Fibroblast of mammary gland (primary cell): ENCODE measurements at regions not wholly inside any gene's neighbourhood (a gene's known extent, or its start where the extent isn't known, plus 50 kb on each side); places are given as distances from the start of the nearest gene placed in this dataset.
"Not testable (repeated sequence)": the region's sequence is repeated elsewhere in the genome, so short reads cannot be mapped to it uniquely, and the experiment has no call there.

ENCODE experiments used
- DNase-seq: peaks from one replicate; pipeline ENCODE4 v3.0.0-alpha.2; 2010; ENCODE audit warnings: low read depth
- H3K4me3 ChIP-seq: 2 replicates; pipeline ENCODE4 v1.5.1; 2011; ENCODE audit warnings: low read depth, mild to moderate bottlenecking, low read length, moderate library complexity; ENCODE audit not compliant: control insufficient read depth
- CTCF ChIP-seq: conservative IDR thresholded peaks from 2 replicates; pipeline ENCODE4 v1.5.1; 2011; ENCODE audit warnings: low read depth, low read length, inconsistent platforms; ENCODE audit not compliant: control insufficient read depth, insufficient read depth

- no peak overlapping the region for H3K4me3 ChIP-seq
- DNase-seq = no peak
- TF ChIP-seq CTCF = no peak
Measured at GRCh38 chr17:62156949-62157348, 91.9 kb upstream of the MED13 start.

DNA sequence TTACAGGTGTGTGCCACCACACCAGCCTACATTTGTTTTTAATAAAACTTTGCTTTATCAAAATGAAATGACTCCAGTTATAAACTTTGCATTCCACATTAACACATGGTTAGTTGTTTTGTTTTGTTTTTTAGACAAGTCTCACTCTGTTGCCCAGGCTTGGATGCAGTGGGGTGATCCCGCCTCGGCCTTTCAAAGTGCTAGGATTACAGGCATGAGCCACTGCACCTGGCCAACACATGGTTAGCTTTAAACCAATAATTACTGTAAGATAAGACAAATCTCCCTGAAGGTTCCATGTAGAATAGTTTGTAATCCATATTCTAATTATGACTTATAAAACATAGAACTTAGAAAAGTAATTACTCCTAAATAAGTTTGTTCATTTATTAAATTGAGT, 89.8 kb upstream of the MED13 start:
- H3K4me3 ChIP-seq = no peak overlapping the region
- DNase-seq = no peak
- TF ChIP-seq CTCF = no peak

GRCh38 chr17:62150471-62150870, 85.4 kb upstream of the MED13 start:
- DNase-seq = no peak
- TF ChIP-seq CTCF = no peak
- H3K4me3 ChIP-seq = no peak overlapping the region

DNA sequence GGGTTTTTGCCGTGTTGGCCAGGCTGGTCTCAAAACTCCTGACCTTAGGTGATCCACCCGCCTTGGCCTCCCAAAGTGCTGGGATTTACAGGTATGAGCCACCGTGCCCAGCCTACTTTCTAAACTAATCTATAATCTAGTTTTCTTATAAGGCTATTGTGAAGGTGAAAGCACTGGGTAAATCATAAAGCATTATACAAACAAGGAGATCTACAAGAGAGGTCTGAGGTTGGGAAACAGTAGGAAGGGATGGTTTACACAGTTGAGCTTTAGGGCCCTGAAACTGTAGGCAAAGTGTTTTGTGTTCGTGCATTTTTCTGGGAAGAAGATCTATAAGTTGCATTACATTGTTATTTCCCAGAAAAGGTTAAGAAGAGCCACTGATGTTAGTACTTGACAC, 84.9 kb upstream of the MED13 start:
- TF ChIP-seq CTCF = no peak
- DNase-seq = no peak
- H3K4me3 ChIP-seq = no peak overlapping the region

- DNase-seq = no peak
- H3K4me3 ChIP-seq = no peak overlapping the region
- TF ChIP-seq CTCF = no peak
Measured at GRCh38 chr17:62147284-62147683, 82.2 kb upstream of the MED13 start.

DNA sequence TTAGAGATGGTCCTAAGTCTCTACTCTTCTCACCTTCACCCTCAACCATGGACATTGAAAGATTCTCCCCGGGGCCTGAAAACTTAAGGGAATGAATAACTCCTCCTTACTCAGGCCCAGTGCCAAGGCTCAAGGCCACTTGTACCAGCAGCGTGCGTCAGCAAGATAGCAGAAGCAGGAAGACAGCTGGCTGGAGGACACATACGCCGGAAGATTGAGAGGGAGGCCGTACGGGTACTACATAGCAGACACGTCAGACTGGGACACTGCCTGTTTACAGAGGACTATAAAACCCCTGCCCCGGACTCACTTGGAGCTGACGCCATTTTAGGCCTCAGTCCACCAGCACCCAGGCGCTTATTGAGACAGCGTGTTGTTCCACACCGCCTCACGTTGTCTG, 75.8 kb upstream of the MED13 start:
- H3K4me3 ChIP-seq = no peak overlapping the region
- DNase-seq = no peak
- no peak for TF ChIP-seq CTCF

DNA sequence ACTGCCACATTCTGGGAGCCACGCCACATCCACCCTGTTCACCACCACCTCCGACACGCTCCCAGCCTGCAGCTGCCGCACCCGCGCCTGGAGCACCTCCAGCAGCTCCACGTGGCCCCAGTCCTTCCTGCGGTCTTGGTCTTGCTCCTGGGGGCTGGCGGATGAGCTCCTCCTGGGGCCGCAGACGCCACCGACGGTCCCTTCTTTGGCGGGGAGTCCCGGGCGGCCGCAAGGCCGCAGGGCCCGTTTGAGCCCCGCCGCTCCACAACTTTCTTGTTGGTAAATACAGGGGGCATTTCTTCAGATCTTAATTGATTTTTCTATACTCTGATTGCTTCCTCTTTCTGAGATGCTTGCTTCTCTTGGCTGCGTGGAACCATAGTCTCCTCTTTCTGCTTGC, 75.3 kb upstream of the MED13 start:
- DNase-seq = no peak
- H3K4me3 ChIP-seq = no peak overlapping the region
- no peak for TF ChIP-seq CTCF

GRCh38 chr17:62139690-62140354, 74.7 kb upstream of the MED13 start:
- not testable (repeated sequence) for DNase-seq, H3K4me3 ChIP-seq
